Type B pancreatic cell (in vitro differentiated cells): ENCODE measurements at regions not wholly inside any gene's neighbourhood (a gene's known extent, or its start where the extent isn't known, plus 50 kb on each side); places are given as distances from the start of the nearest gene placed in this dataset.

Experiments used
- DNase-seq: peaks from one replicate; pipeline ENCODE4 v3.0.0; 2021; ENCODE audit warnings: mixed read lengths; ENCODE audit not compliant: unreplicated experiment; ENCODE audit errors: extremely low spot score
- H3K27ac Mint-ChIP-seq: 2 replicates; pipeline ENCODE4 v1.8.0; 2021; ENCODE audit warnings: mild to moderate bottlenecking, mixed read lengths
- H3K27me3 Mint-ChIP-seq: 2 replicates; pipeline ENCODE4 v1.8.0; 2021; ENCODE audit warnings: mixed read lengths
- H3K36me3 Mint-ChIP-seq: 2 replicates; pipeline ENCODE4 v1.8.0; 2021; ENCODE audit warnings: mixed read lengths
- H3K4me1 Mint-ChIP-seq: one replicate; pipeline ENCODE4 v1.8.0; 2021; ENCODE audit warnings: mixed read lengths; ENCODE audit not compliant: unreplicated experiment
- H3K4me3 Mint-ChIP-seq: 2 replicates; pipeline ENCODE4 v1.8.0; 2021; ENCODE audit warnings: mild to moderate bottlenecking, mixed read lengths
- H3K9me3 Mint-ChIP-seq: 2 replicates; pipeline ENCODE4 v1.8.0; 2021; ENCODE audit warnings: mixed read lengths
- TF ChIP-seq, protein P1 (sequence below): fragments of 200-600 bp; sonication (generic); conservative IDR thresholded peaks from 2 replicates; pipeline ENCODE4 v1.5.0; 2021; ENCODE audit warnings: antibody characterized with exemption, mild to moderate bottlenecking

DNA sequence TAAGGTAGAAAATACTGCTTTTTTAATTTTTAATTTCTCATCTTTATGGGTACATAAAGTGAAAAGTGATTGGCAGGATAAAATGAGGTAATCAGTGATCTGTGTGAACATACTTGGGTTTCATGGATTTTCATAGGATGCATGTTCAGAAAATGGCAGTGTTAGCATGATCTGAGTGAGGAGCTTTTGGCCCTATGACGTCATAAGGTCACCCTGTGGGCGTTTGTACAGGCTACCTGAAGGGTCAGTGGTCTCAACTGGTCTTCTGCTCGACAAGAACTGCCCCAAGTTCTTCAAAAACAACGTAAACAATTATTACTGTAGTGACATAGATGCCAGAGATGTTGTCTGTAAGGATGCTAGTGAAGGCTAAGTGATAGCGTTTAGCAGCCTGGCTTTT lies 124.5 kb upstream of the OSTN start:
- no peak for DNase-seq
- no peaks in the 10 kb centered on the region for H3K36me3 Mint-ChIP-seq
- peaks cover 5% of the 10 kb centered on the region for H3K4me1 Mint-ChIP-seq
- no peaks in the 10 kb centered on the region for H3K9me3 Mint-ChIP-seq
- H3K4me3 Mint-ChIP-seq = no peak overlapping the region
- TF ChIP-seq, protein P1, sequence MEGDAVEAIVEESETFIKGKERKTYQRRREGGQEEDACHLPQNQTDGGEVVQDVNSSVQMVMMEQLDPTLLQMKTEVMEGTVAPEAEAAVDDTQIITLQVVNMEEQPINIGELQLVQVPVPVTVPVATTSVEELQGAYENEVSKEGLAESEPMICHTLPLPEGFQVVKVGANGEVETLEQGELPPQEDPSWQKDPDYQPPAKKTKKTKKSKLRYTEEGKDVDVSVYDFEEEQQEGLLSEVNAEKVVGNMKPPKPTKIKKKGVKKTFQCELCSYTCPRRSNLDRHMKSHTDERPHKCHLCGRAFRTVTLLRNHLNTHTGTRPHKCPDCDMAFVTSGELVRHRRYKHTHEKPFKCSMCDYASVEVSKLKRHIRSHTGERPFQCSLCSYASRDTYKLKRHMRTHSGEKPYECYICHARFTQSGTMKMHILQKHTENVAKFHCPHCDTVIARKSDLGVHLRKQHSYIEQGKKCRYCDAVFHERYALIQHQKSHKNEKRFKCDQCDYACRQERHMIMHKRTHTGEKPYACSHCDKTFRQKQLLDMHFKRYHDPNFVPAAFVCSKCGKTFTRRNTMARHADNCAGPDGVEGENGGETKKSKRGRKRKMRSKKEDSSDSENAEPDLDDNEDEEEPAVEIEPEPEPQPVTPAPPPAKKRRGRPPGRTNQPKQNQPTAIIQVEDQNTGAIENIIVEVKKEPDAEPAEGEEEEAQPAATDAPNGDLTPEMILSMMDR = no peak
- no peak overlapping the region for H3K27ac Mint-ChIP-seq
- no peaks in the 10 kb centered on the region for H3K27me3 Mint-ChIP-seq

GRCh38 chr3:191070762-191071403 lies 128.2 kb upstream of the OSTN start:
- H3K27me3 Mint-ChIP-seq = no peaks in the 10 kb centered on the region
- no peak overlapping the region for H3K4me3 Mint-ChIP-seq
- no peak for DNase-seq
- no peak overlapping the region for H3K27ac Mint-ChIP-seq
- H3K36me3 Mint-ChIP-seq = no peaks in the 10 kb centered on the region
- H3K9me3 Mint-ChIP-seq = no peaks in the 10 kb centered on the region
- peaks cover 5% of the 10 kb centered on the region for H3K4me1 Mint-ChIP-seq
- TF ChIP-seq, protein P1 = no peak

- no peaks in the 10 kb centered on the region for H3K27me3 Mint-ChIP-seq
- no peak for DNase-seq
- H3K4me3 Mint-ChIP-seq = no peak overlapping the region
- no peaks in the 10 kb centered on the region for H3K36me3 Mint-ChIP-seq
- TF ChIP-seq, protein P1 = no peak
- H3K4me1 Mint-ChIP-seq = peaks cover 5% of the 10 kb centered on the region
- no peaks in the 10 kb centered on the region for H3K9me3 Mint-ChIP-seq
- no peak overlapping the region for H3K27ac Mint-ChIP-seq
Measured at GRCh38 chr3:191070201-191070600, 128.8 kb upstream of the OSTN start.

GRCh38 chr3:191068946-191069813 lies 129.9 kb upstream of the OSTN start:
- H3K27ac Mint-ChIP-seq = no peak overlapping the region
- no peaks in the 10 kb centered on the region for H3K27me3 Mint-ChIP-seq
- no peaks in the 10 kb centered on the region for H3K9me3 Mint-ChIP-seq
- no peak overlapping the region for H3K4me3 Mint-ChIP-seq
- DNase-seq = no peak
- H3K36me3 Mint-ChIP-seq = no peaks in the 10 kb centered on the region
- peaks cover 5% of the 10 kb centered on the region for H3K4me1 Mint-ChIP-seq
- TF ChIP-seq, protein P1 = no peak

- peaks cover 5% of the 10 kb centered on the region for H3K4me1 Mint-ChIP-seq
- no peak for DNase-seq
- no peaks in the 10 kb centered on the region for H3K9me3 Mint-ChIP-seq
- no peaks in the 10 kb centered on the region for H3K27me3 Mint-ChIP-seq
- H3K36me3 Mint-ChIP-seq = no peaks in the 10 kb centered on the region
- TF ChIP-seq, protein P1 = no peak
- no peak overlapping the region for H3K27ac Mint-ChIP-seq
- no peak overlapping the region for H3K4me3 Mint-ChIP-seq
Measured at GRCh38 chr3:191066669-191067068, 132.4 kb upstream of the OSTN start.
